Activated CD8-positive, alpha-beta memory T cell treated with anti-CD3 and anti-CD28 coated beads, Interleukin-2, amount 50 U/mL, for 48 hours (primary cell): ENCODE measurements at regions not wholly inside any gene's neighbourhood (a gene's known extent, or its start where the extent isn't known, plus 50 kb on each side); places are given as distances from the start of the nearest gene placed in this dataset.

Experiments used
- DNase-seq: peaks from one replicate; pipeline ENCODE4 v3.0.0-alpha.2; 2020

DNA sequence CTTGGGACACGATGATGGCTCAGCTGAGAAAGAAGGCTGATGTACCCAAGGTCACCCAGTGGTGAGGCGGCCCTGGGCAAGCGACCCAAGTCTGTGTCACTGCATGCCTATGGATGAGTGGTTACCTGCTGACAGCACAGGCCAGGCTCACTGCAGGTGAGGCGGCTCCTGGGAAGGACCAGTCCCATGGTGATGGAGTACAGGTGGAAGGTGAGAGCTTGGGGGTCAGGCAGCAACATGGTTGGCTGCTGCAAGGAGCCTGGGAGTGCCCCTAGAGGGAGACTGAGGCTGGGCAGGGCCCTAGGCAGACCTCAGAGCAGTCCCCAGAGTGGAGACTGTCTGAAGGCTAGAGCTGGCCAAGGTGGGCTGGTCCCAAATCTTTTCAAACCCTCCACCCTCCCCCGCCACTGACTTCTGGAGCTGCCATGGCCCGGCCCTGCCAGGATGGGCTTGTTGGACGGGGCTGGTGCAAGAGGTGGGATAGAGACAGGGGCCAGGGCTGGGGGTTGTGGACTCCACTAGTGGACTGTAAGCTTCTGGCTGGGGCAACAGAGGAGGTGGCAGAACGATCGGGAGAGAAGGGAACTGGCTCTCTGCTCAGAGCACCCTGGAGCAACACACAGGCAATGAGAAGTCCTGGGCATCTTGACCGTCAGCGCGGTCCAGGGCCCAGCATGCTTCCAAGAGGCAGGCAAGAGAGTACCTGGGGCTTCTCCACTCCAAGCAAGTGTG lies 72.5 kb upstream of the SLC6A11 start:
- DNase-seq, result no peak

GRCh38 chr3:10744098-10744465 lies 71.9 kb upstream of the SLC6A11 start:
- DNase-seq, result peak; percentile 59

- no peak for DNase-seq
Measured at GRCh38 chr3:10745392-10745791, 70.6 kb upstream of the SLC6A11 start.

- DNase-seq, result no peak
Measured at GRCh38 chr3:10746001-10746400, 70.0 kb upstream of the SLC6A11 start.

GRCh38 chr3:10746684-10747083 lies 69.3 kb upstream of the SLC6A11 start:
- no peak for DNase-seq

DNA sequence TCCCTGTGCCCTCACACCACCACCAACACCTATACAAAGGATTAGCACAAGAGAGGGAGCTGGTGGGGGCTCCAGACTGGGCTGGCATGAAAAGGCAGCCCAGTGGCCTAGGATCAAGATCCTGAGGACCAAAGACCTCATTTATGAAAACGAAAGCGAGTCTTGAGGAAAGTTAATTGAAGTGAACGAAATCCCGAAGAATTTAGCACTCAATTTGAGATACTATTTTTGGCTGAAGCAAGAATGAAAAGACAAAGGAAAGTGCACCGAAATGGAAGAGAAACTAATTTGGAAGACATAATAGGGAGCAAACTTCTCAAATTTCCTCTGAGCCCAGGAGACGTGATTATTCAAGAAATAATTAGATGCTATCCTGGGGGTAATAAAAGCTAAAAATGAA lies 68.7 kb upstream of the SLC6A11 start:
- no peak for DNase-seq

GRCh38 chr3:10748040-10748439 lies 68.0 kb upstream of the SLC6A11 start:
- DNase-seq, result no peak

GRCh38 chr3:10753964-10754363 lies 62.1 kb upstream of the SLC6A11 start:
- peak; percentile 81 for DNase-seq

- peak; percentile 35 for DNase-seq
Measured at GRCh38 chr3:10756546-10756945, 59.5 kb upstream of the SLC6A11 start.

DNA sequence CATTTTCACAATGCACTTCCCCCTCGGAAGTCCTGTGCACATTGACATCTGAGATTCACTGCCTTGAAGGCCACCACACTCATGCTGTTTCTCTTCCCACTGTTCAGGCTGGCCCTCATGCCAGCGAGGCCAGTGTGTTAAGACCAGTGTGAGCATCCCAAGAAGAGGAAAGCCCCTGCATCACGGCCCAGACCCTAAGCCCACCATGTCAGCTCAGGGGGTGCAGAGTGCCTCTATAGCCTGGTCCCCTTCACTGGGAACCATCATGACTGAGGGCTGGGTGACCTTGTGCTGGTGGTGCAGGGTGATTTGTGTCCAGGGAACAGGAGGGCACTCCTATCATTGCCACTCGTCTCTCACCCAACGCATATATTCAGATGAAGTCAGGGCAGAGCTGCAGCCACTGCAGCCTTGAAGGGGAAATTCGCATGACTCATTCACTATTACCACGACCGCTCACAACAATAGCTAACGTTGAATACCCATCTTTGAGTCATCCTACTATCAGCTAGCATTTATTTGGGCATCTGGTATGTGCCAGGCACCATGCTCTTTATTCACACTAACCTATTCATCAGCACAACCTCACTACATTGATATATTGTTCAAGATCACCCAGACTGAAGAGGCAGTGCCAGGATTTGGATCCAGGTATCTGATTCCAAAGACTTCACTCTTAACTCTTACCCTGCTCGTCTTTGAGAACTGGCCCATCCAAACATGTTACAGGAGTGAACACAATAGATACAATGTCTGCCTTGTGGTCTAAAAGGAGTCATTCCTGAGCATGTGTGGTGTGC lies 58.8 kb upstream of the SLC6A11 start:
- peak; percentile 52 for DNase-seq

DNA sequence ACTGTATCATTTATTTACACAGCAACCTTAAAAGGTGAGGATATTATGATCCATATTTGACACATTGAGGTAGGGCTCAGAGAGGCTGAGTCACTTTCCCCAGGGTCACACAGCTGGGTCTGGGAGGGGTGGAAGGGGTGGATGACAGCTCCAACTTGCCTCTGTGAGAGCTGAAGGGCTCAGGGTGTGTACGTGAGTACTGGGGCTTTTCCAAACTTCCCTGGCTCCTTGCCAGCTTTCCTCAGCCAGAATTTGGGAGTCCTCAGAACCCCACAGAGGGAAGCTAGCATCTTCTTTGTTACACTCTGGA lies 58.3 kb upstream of the SLC6A11 start:
- DNase-seq, result peak; percentile 62

DNA sequence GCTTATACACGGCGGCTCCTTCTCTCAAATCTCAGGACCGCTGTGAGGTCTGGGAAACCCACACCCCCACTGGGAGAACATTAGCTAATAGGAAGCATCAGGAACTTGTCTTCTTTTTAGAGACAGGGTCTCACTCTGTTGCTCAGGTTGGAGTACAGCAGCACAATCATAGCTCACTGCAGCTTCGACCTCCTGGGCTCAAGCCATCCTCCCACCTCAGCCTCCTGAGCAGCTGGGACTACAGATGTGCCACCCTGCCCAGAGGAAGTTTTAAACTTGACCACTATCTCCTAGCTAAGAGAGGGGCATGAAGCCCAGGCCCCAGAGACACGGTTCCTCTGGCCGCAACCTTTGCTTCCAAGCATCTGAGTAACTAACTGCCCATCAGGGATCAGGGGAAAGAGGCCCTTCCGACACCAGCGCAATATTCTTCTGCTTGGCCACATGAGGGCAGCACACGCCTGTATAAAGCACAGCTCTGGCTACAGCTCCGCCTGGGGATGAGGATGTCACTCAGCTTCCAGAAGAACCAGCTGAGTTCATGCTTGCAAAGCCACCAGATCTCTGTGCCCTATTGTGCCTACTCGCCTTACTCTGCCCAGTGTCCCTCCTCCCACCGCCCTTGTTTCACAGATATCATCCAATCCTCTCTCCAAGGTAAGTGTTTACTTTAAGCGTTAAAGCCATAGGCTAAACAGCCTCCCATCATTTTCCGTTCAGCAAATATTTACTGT lies 57.6 kb upstream of the SLC6A11 start:
- peak; percentile 73 for DNase-seq

DNA sequence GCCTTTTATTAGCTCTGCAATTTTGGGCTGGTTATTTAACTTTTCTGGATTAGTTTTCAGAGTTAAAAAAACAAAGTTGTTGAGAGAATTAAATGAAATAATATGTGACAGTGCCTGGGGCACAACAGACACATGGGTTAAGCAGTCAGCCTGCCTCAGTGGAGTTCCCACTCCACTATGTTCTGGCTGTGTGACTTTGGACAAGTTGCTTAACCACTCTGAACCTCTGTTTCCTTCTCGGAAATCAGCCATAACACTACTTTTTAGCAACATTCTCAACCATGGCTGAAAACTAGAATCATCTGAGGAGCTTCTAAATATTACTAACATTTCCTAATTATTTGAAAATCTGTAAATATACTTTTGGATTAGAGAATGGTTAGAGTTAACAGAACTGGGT lies 56.5 kb upstream of the SLC6A11 start:
- no peak for DNase-seq

- no peak for DNase-seq
Measured at GRCh38 chr3:10760199-10760598, 55.8 kb upstream of the SLC6A11 start.

GRCh38 chr3:10761583-10761982 lies 54.4 kb upstream of the SLC6A11 start:
- DNase-seq, result no peak

- no peak for DNase-seq
Measured at GRCh38 chr3:10762116-10762515, 53.9 kb upstream of the SLC6A11 start.

- peak; percentile 32 for DNase-seq
Measured at GRCh38 chr3:10762611-10763247, 53.3 kb upstream of the SLC6A11 start.

DNA sequence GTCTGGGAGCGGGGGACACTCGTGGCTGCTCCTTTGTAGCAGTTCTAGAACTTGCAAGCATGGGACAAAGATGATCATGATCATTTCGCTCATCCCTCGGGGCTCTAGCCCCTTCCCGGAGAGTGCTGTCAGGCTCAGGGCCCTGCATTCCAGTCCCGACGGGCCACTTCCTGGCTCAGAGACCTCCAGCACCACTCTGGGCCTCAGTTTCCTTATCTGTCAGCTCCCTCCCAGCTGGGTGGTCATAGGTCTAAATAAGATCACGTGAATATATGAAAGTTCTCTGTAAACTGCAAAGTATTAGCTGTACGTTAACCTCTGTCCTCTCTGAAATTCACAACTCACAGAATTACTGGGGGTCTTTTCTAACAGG lies 52.8 kb upstream of the SLC6A11 start:
- peak; percentile 8 for DNase-seq

- peak; percentile 30 for DNase-seq
Measured at GRCh38 chr3:10763817-10764258, 52.2 kb upstream of the SLC6A11 start.

GRCh38 chr3:10764259-10765051 lies 51.6 kb upstream of the SLC6A11 start:
- peak; percentile 17 for DNase-seq

GRCh38 chr3:10766049-10766705 lies 49.9 kb upstream of the SLC6A11 start:
- DNase-seq, result peak; percentile 10
